COR-L47 (cell line): ENCODE measurements at regions not wholly inside any gene's neighbourhood (a gene's known extent, or its start where the extent isn't known, plus 50 kb on each side); places are given as distances from the start of the nearest gene placed in this dataset.

Experiments
- DNase-seq: peaks from one replicate; lab custom pipeline; 2025; lab: John Stamatoyannopoulos, UW

DNA sequence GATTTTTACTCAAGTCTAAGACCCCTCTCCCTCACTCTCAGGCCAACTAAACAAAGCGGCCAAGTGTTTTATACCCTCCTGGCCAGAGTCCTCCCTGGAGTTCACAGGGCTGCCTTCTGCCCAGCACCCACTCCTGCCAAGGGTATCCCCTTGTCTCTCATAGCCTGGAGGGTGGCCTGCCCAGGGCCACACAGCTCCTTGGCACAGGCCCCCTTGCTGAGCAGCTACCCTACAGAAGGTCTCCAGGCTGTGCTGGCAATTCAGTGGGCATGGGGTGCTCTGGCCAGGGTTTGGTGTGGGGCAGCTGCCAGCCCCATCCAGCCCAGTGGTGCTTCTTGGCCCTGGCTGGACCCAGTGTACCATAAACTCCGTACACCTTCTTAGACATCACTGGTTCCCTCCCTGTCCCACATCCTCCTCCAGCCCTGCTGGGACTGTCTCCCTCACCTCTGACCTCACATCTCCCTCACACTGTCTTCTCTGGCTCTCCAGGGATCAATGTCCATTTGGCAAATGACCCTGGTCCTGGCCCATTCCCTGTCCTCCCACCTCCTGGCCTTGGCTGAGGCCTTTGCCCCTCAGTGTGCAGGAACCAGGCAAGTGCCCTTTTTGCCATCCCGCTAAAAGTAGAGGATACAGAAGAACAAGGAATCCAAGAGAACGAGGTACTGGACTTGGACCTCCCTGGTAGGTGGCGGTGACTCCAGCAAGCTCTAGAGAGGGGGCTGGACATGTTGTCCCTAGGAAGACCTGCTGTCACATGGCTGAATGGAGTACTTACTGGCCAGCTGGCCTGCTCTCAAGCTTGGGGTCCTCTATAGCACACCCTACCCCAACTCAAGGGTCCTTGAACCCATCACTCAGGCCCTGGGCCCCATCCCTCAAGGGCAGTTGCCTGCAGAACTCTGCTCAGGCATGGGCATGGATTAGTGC, 50.0 kb upstream of the TRPM1 start:
- no peak for DNase-seq

DNA sequence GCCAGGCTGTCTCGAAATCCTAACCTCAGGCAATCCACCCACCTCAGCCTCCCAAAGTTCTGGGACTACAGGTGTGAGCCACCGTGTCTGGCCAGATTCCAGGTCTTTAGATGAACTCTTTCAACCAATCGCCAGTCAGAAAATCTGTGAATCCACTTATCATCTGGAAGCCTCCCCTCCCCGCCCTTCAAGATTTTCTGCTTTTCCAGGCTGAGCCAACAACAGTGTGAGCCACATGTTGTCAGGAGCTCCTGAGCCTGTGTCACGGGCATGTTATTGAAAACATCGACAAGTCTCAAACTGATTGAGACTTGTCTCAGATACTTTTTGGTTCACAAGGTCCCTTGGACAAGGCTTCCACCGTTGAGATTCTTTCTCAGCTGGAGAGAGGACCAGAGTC, 52.0 kb upstream of the TRPM1 start:
- DNase-seq, result no peak

DNA sequence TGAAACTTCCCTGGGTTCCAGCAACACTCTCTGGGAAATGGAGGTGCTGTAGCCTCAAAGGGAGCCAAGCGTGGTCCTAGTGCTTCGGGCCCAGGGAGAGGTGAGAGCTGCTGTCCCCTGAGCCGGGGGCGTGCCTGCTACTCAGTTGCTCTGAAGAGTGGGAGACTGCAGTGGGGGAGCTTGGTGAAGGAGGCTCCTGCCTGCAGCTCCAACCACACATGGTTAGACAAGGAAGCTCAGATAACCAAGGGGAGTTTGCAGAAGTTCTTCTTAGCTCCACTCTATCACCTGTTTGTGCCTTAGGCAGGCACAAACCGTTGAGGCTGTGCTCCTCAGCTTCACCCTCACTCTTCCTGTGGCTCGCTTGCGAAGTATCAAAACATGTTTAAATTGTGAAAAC, 53.6 kb upstream of the TRPM1 start:
- no peak for DNase-seq

DNA sequence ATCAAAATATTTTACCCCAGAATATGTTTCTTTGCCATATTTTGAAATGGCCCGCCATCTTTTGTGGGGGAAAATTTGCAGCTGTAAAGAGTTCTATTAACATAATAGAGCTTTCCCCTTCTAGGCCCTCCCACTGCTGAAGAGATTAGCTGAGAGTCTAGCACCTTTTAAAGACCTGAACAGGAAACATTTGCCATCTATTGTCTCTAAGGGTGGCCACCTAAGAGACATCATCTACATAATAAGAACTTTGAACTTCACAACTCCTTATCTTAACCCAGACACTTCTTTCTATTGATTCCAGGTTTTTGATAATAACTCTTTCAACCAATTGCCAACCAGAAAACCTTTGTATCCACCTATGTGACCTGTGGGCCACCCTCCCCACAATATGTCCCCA, 54.7 kb upstream of the TRPM1 start:
- DNase-seq, result no peak

DNA sequence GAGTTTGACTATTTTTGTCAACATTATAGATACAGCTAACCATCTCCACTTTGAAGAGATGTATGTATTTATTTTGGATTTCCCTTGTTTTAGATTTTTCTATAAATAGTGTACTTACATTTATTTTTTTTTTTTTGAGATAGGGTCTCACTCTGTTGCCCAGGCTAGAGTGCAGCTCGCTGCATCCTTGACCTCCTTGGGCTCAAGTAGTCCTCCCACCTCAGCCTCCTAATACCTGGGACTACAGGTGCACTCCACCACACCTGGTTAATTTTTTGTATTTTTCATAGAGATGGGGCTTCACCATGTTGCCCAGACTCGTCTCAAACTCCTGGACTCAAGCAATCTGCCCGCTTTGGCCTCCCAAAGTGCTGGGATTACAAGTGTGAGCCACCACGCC, 55.3 kb upstream of the TRPM1 start:
- no peak for DNase-seq

DNA sequence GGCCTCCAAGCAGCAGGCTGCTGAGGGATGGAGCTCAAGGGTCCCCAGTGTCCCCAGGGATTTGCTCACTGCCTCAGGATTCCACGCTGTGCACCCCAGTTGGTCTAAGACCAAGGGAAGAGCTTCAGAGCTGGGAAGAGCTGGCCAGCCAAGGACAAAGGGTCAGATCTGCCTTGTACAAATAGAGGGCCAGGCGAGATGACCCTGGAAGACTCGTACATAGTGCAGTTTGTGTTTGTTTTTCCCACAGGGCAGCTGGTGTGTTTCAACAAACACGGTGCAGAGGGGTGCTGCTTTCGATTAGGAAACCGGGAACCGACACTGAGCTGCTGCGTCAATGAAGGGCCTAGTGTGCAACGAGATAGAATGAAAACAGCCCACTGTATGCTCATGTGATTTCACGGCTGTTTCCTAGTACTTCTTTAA, 56.1 kb upstream of the TRPM1 start:
- DNase-seq, result no peak

DNA sequence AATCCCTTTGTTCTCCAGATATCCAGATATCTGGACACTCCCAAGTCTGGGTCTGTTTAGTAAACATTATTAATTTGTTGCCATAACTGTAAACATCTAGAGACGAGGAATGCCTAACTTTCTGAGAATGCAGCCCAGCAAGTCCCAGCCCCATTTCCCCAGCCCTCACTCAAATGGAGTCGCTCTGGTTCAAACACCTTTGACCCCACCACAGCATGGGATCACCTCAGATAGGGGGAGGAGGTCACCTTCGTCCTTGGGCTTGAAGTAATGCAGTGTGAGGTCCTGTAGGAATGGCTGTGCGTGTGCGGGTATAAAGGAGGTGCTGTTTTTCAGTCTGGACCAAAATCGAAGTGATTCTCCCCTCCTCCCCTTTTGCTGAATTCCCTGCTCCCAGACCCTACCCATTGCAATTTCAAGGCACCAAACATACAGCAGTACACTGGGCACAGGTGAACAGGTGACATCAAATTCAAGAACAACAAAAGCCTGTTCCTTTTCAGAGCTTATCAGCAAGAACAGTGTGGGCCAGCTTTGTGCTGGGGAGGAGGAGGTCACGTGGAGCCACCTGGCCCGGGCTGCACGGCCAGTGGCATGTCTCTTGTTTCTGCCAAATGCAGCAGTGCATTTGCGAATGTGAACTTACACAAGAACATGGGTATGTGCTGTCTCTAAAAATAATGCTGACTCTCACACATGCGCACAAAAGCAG, 57.5 kb upstream of the TRPM1 start:
- no peak for DNase-seq

DNA sequence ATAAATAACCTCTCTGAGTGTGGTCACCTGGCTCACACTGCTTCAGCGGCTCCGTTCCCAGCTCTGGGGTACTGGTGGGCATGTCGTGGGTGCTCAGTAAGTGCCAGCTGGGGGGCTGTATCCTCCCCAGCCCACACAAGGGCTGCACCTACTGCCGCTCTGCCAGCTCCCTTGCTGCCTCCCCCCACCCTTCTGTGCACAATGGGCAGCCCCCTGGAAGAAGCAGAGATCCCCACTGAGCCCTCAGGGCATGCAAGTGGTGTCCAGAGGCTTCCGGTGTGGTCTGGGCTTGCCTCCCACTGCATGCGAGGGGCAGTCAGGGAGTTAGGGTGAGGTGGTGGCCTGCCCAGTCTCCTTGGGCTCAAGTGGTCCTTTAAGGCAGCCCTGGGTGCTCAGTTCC, 58.3 kb upstream of the TRPM1 start:
- no peak for DNase-seq

DNA sequence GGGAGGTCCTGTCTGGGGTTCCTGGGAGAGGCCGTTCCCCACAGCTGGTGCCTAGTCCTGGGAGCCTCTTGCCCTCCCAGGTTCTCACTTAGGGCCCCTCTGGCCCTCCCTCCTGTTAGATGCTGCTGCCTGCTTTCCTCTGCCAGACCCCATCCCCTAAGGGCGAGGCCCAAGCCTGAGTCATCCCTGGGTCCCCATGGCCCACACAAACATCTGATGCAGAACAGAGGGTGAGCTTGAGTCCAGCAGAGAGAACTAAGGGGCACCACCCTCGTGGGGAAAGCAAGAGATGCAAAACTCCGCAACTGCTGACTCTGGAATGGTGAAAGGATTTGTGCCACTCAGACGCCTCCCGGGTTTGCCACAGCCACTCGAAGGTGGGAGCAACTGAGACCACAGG, 58.8 kb upstream of the TRPM1 start:
- no peak for DNase-seq

DNA sequence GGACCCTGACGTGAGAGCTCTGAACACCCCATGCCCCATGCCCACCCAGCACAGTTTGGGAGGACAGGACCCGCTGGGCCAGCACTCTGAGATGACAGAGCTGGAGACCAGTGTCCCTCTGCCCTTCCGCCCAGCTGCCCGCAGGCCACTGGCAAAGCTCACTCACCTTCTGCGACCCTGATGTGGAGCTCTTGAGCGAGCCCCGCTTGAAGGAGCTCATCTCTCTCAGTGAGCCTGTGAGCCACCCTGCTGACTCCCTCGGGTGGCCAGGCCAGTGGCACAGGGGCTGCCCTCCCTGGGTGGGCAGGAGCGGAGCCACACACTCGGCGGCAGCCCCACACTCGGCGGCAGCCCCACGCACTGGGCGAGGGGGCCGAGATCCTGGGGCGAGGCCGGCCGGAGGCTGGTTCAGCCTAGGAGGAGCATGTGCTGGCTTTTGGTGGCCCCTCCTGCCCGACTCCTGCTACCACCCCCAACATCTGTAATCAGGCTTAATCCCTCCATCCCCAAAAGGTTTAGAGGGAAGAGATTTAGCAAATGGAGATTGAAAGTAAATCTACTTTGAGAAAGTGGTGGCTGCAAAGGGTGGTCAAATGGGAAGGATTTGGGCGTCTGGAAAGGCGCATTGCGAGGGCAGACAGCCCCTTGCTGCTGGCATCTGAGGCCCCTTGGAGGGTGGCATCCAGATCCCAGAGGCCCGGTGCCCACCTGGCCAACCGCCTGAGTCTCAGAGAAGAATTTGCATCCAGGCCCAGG, 59.4 kb upstream of the TRPM1 start:
- DNase-seq, result no peak

DNA sequence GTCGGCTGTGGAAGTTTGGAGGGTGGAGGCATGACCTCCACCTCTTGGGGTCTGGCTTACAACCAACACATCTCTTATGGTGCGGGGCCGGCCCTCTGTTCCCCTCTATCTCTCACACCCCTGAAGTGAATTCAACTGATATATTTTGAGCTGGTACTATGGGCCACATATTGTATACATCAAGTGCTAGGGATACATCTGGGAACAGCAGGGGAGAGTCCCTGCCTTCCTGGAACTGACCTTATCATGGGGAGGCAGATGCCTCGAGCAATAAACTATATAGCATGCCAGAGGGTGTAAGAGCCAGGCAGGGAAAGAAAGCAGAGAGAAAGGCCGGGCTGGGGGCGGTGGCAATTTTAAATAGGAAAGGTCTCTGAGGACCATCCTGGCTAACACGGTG, 60.4 kb upstream of the TRPM1 start:
- no peak for DNase-seq

DNA sequence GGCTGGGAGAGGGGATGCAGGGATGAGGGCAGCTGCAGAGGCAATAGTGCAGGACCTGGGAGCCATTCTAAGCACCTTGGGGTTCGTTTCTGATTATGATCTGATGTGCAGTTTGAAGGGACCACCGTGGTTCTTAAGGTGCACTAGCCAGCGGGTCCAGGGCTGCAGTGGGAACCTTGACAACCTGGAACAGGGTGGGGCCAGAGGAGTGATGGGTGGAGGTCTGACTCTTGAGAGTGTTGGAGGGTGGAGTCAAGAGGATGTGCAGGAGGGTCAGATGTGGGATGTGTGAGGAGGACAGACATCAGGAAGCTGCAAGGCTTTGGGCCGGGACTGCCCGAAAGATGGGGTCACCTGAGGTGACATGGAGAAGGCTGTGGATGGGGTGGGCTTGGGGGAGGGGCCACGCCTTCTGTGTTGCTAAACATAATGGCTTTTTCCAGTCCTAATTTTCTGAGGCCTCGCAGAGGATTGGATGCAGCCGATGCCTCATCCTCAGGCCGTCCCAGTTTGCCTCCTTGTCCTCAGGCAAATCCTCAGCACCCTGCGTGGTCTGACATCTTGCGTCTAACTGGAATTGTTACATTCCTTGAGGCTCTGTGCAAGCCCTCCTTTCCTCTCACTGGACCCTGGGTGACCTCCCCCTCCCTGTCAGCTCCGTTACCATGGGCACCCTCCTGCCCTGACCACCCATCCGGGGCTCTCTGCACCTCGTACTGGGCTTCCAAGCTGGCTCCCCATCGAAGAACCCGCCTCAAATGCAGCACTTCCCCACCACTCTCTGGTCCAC, 61.4 kb upstream of the TRPM1 start:
- no peak for DNase-seq

DNA sequence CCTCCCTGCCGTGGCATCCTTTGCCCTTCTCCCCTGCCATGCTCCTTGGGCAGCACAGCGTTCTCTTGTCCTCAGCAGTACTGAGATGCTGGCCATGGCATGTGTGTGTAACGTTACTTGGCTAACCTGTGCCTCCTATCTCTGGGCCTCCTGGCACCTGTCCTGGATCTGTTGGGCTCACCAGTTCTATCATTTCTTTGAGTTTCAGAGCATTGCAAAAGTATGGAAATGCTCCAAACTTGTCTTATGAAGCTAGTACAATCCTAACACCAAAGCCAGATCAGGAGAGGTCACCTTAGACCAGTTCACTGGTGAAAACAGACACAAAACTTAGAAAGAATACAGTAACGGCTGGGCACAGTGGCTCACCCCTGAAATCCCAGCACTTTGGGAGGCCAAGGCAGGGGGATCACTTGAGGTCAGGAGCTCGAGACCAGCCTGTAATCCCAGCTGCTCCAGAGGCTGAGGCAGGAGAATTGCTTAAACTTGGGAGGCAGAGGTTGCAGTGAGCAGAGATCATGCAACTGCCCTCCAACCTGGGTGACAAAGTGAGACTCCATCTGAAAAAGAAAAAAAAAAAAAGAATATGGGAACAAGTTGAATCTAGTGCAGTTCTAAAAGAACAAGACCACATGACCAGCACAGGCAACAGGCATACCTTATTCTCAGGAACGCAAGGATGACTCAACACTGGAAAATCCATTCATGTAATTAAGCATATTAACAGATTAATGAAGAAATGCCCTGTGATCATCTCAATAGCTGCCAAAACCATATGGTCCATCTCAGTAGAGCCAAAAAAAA, 62.4 kb upstream of the TRPM1 start:
- DNase-seq, result no peak

DNA sequence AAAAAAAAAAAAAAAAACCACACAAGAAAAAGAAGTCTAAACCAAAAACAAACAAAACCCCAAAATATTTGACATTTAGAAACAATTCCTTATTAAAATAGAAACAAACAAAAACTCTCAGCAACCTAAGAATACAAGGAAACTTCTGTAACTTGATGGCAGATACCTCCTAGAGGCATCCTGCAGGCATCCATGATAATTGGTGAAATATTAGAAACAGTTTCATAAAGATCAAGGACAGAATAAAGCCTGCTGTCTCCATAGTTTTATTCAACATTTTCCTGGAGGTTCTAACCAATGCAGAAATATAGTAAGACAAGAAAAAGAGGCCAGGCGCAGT, 63.0 kb upstream of the TRPM1 start:
- DNase-seq, result no peak

DNA sequence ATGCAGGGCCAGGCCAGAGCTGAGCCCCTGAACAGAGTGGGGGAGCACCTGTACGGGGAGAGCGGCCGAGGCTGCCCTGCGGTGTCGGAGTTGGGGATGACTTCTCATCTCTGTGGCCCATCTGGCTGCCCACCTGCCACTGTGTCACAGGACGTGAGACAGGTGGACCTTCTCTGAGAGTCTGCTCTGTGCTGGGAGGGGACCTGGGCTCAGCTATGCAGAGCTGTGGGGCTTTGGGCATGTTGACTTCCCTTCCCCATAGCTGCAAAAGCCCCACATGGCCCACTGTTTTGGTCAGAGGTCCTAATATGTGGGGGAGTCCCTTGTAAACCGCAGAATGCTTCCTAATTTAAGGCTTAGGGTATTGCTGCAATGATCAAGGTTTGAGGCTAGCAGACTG, 68.0 kb upstream of the TRPM1 start:
- no peak for DNase-seq

DNA sequence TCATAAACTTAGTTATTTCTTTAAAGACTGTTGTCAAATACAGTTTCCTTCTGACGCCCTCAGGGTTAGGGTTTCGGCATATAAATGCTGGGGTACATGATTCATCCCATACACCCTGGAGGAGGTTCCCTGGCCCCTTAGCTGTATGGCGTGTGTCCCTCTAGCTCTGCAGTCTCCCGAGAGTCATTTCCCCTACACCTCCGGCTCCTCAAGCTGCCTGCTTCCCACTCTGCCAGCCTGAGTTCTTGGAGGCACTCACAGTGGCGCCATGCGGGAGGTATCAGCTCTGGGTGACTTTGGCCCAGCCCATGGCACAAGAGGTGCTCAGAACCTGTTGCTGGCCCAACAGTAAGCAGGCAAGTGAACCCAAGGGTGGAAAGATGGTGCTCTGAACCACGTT, 70.2 kb upstream of the TRPM1 start:
- DNase-seq, result no peak

DNA sequence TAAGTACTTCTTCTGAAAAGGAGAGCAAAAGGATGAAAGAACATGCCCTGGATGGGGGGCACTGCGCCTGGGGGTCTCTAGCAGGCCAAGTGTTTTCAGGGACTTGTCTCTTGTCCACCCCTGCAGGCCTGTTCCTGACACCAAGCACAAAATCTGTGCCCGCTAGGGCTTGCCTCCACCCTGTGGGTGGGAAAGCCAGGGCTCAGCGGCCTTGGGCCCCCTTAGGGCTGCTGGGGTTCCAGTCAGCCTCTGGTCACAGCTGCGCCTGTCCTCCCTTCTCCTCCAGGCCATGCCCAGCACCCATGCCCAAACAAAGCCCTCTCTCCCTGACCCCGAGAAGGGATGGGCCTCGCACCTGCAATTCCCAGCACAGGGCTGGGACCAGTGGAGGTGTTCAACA, 71.1 kb upstream of the TRPM1 start:
- DNase-seq, result no peak

DNA sequence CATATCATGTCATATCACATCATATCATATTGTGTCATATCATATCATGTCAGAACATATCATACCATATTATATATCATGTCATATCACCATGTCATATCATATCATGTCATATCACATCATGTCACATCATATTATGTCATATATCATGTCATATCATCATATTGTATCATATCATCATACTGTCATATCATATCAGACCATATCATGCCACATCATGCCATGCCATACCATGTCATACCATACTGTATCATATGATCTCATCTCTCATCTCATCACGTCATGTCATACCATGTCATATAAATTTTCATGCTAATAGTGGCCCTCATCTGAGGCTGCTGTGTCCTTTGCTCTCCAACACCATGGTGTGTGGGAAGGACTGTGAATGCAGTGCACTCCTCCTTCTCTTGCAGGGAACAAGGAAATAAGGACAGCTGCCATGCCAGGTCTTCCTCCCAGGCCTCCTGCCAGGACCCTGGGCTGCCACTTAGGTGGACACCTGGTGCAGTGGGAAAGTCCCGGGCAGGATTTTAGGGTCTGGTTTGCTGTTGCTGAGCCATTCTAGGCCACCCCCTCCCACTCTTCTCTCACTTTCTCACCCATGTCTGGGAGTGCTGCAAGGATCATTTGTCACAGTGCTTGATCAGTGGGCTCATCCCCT, 72.4 kb upstream of the TRPM1 start:
- DNase-seq, result no peak

DNA sequence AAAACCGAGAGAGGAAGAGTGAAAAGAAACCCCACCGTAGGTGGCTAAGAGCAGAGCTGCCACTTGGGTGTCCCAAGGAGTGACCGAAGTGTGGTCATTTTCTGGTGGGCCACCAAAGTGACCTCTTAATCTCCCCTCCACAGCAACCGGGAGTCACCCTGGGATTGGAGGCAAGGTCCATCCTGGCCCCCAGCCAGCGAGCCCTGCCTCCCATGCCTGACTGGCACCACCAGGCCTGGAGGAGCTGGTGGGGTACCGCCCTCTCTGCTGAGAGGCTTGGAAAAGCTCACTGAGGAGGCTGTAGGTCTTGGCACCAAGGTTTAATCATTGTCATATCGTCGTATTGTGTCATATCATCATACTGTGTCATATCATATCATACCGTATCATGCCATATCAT, 74.0 kb upstream of the TRPM1 start:
- no peak for DNase-seq

DNA sequence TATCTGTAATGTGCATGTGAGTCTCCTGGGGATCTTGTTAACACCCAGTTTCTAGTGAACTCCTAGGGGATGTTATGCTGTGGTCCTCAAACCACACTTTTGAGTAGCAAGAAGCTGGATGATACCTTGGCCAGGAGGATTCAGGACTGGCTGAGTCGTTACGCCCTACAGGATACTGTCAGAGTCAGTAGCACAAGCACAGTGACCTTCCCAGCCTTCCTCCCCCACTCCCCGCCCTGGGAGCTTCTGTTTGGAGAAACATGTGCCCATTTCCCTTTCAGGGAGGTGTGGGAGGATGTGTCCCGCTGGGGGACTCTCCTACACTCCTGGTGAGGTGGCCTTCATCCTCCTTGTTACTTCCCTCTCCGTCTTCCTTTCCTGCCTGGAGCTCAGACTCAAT, 76.4 kb upstream of the TRPM1 start:
- no peak for DNase-seq

DNA sequence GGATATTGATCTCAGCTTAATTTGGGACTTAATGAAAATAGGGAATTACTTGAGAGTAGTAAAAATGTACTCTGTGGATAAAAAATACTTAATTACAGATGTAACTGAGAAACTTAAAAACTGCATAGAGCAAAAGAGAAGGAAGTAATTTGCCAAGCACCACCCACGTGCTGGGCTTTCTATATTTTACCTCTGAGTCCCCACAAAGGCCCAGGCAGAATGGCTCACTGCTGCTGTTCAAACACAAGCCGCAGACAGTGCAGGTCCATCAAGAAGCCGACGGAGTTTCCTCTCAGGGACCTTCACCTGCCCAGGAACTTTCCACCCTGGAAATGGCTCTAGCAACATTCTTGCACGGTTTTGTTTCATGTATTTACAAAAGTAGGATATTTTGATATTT, 77.2 kb upstream of the TRPM1 start:
- DNase-seq, result no peak
